ENCODE measurements at regions not wholly inside any gene's neighbourhood (a gene's known extent, or its start where the extent isn't known, plus 50 kb on each side); places are given as distances from the start of the nearest gene placed in this dataset.
A peak's percentile ranks its signal among the peaks of the same experiment; 100 is the strongest.

GRCh38 chr17:77433385-77434135, 292.8 kb downstream of the SEC14L1 start:
- peak; percentile 66 for ATAC-seq
- no peaks in the 10 kb centered on the region for H3K9me3 ChIP-seq (ENCODE audit: control insufficient read depth, low read length, poor library complexity, severe bottlenecking)
- no peaks in the 10 kb centered on the region for H3K36me3 Mint-ChIP-seq (ENCODE audit: low read depth)
- H3K27ac Mint-ChIP-seq: peak overlapping the region; percentile 99
- H3K4me1 Mint-ChIP-seq: peaks cover 71% of the 10 kb centered on the region
- H3K27me3 Mint-ChIP-seq: no peaks in the 10 kb centered on the region
- H3K4me3 Mint-ChIP-seq: peak overlapping the region; percentile 87
- no peak for DNase-seq

GRCh38 chr17:77434136-77435114, 293.7 kb downstream of the SEC14L1 start:
- peaks cover 69% of the 10 kb centered on the region for H3K4me1 Mint-ChIP-seq
- no peaks in the 10 kb centered on the region for H3K9me3 ChIP-seq (ENCODE audit: control insufficient read depth, low read length, poor library complexity, severe bottlenecking)
- H3K27ac Mint-ChIP-seq: peak overlapping the region; percentile 99
- ATAC-seq (no peak), DNase-seq (no peak)
- peak overlapping the region; percentile 87 for H3K4me3 Mint-ChIP-seq
- no peaks in the 10 kb centered on the region for H3K36me3 Mint-ChIP-seq (ENCODE audit: low read depth)
- H3K27me3 Mint-ChIP-seq: no peaks in the 10 kb centered on the region

- no peaks in the 10 kb centered on the region for H3K36me3 Mint-ChIP-seq (ENCODE audit: low read depth)
- H3K4me3 Mint-ChIP-seq: peak overlapping the region; percentile 87
- no peaks in the 10 kb centered on the region for H3K27me3 Mint-ChIP-seq
- peak in 1 of 3 donors; percentile 41 for DNase-seq
- H3K27ac Mint-ChIP-seq: peak overlapping the region; percentile 99
- no peaks in the 10 kb centered on the region for H3K9me3 ChIP-seq (ENCODE audit: control insufficient read depth, low read length, poor library complexity, severe bottlenecking)
- peak; percentile 70 for ATAC-seq
- H3K4me1 Mint-ChIP-seq: peaks cover 68% of the 10 kb centered on the region
Observed at GRCh38 chr17:77435272-77436057, 294.7 kb downstream of the SEC14L1 start.

DNA sequence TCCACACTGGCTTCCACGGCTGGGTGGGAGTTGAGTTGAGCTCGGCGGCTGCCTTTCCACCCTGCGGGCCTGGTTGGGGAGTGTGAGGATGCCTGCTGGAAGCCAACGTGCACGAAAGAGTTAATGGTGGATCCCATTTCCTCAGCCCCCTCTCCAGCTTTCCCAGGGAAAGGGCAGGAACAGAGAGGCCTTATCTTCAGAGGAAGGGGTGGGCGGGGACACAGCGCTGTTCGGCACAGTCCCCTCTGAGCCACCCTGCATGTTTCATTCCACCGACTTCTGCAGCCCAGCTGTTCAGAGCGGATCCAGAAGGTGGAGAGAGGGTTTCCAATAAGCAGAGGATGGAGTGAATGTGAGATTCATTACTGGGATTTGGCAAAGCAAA, 295.3 kb downstream of the SEC14L1 start:
- H3K4me1 Mint-ChIP-seq: peaks cover 69% of the 10 kb centered on the region
- H3K27ac Mint-ChIP-seq: peak overlapping the region; percentile 99
- no peaks in the 10 kb centered on the region for H3K9me3 ChIP-seq (ENCODE audit: control insufficient read depth, low read length, poor library complexity, severe bottlenecking)
- H3K36me3 Mint-ChIP-seq (ENCODE audit: low read depth): no peaks in the 10 kb centered on the region
- peak overlapping the region; percentile 87 for H3K4me3 Mint-ChIP-seq
- ATAC-seq (no peak), DNase-seq (no peak)
- no peaks in the 10 kb centered on the region for H3K27me3 Mint-ChIP-seq

DNA sequence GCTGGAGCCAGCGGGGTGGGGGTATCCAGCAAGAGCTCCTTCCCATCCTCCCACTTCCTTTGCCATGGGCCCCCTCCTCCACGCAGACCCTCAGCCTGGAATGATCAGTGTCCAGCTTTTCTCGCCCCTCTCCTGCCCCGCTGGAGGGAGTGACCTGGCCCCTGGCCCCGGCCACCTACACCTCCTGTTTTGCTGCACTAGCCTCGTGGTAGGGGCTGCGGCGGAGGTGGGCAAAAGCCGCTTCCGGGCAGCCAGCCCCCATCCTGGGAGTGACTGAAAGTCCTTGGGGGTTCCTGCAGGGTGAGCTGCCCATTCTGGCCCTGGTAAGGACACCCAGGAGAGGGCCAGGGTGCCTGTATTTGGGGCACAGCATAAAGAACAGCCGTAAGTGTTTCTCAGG, 295.7 kb downstream of the SEC14L1 start:
- Mint-ChIP-seq H3K27ac (peak overlapping the region; percentile 99), H3K4me1 (peaks cover 74% of the 10 kb centered on the region), H3K4me3 (peak overlapping the region; percentile 87), H3K27me3 (no peaks in the 10 kb centered on the region), H3K36me3 (ENCODE audit: low read depth) (no peaks in the 10 kb centered on the region)
- no peaks in the 10 kb centered on the region for H3K9me3 ChIP-seq (ENCODE audit: control insufficient read depth, low read length, poor library complexity, severe bottlenecking)
- no peak for ATAC-seq
- DNase-seq: no peak

GRCh38 chr17:77437017-77437416, 296.2 kb downstream of the SEC14L1 start:
- DNase-seq (no peak), ATAC-seq (no peak)
- H3K4me1 Mint-ChIP-seq: peaks cover 78% of the 10 kb centered on the region
- H3K4me3 Mint-ChIP-seq: peak overlapping the region; percentile 87
- no peaks in the 10 kb centered on the region for H3K27me3 Mint-ChIP-seq
- no peaks in the 10 kb centered on the region for H3K9me3 ChIP-seq (ENCODE audit: control insufficient read depth, low read length, poor library complexity, severe bottlenecking)
- H3K36me3 Mint-ChIP-seq (ENCODE audit: low read depth): no peaks in the 10 kb centered on the region
- H3K27ac Mint-ChIP-seq: peak overlapping the region; percentile 99

GRCh38 chr17:77437747-77438146, 297.0 kb downstream of the SEC14L1 start:
- Mint-ChIP-seq H3K4me3 (peak overlapping the region; percentile 87), H3K36me3 (ENCODE audit: low read depth) (no peaks in the 10 kb centered on the region), H3K27ac (peak overlapping the region; percentile 99), H3K27me3 (no peaks in the 10 kb centered on the region), H3K4me1 (peaks cover 78% of the 10 kb centered on the region)
- DNase-seq (no peak), ATAC-seq (no peak)
- H3K9me3 ChIP-seq (ENCODE audit: control insufficient read depth, low read length, poor library complexity, severe bottlenecking): no peaks in the 10 kb centered on the region

GRCh38 chr17:77438241-77439188, 297.7 kb downstream of the SEC14L1 start:
- Mint-ChIP-seq H3K36me3 (ENCODE audit: low read depth) (no peaks in the 10 kb centered on the region), H3K4me1 (peaks cover 79% of the 10 kb centered on the region), H3K27me3 (no peaks in the 10 kb centered on the region), H3K27ac (peak overlapping the region; percentile 99), H3K4me3 (peak overlapping the region; percentile 83)
- ATAC-seq (no peak), DNase-seq (no peak)
- H3K9me3 ChIP-seq (ENCODE audit: control insufficient read depth, low read length, poor library complexity, severe bottlenecking): no peaks in the 10 kb centered on the region

GRCh38 chr17:77439189-77440018, 298.6 kb downstream of the SEC14L1 start:
- H3K4me3 Mint-ChIP-seq: peak overlapping the region; percentile 83
- H3K27ac Mint-ChIP-seq: peak overlapping the region; percentile 99
- H3K36me3 Mint-ChIP-seq (ENCODE audit: low read depth): no peaks in the 10 kb centered on the region
- no peaks in the 10 kb centered on the region for H3K27me3 Mint-ChIP-seq
- H3K4me1 Mint-ChIP-seq: peaks cover 80% of the 10 kb centered on the region
- no peaks in the 10 kb centered on the region for H3K9me3 ChIP-seq (ENCODE audit: control insufficient read depth, low read length, poor library complexity, severe bottlenecking)
- ATAC-seq (no peak), DNase-seq (no peak)

GRCh38 chr17:77440560-77440981, 299.8 kb downstream of the SEC14L1 start:
- DNase-seq (no peak), ATAC-seq (no peak)
- Mint-ChIP-seq H3K27me3 (no peaks in the 10 kb centered on the region), H3K36me3 (ENCODE audit: low read depth) (no peaks in the 10 kb centered on the region), H3K27ac (peak overlapping the region; percentile 99), H3K4me3 (peak overlapping the region; percentile 86), H3K4me1 (peaks cover 80% of the 10 kb centered on the region)
- H3K9me3 ChIP-seq (ENCODE audit: control insufficient read depth, low read length, poor library complexity, severe bottlenecking): no peaks in the 10 kb centered on the region

GRCh38 chr17:77441130-77441920, 300.6 kb downstream of the SEC14L1 start:
- Mint-ChIP-seq H3K4me3 (peak overlapping the region; percentile 86), H3K4me1 (peaks cover 83% of the 10 kb centered on the region), H3K36me3 (ENCODE audit: low read depth) (no peaks in the 10 kb centered on the region), H3K27ac (peak overlapping the region; percentile 99), H3K27me3 (no peaks in the 10 kb centered on the region)
- H3K9me3 ChIP-seq (ENCODE audit: control insufficient read depth, low read length, poor library complexity, severe bottlenecking): no peaks in the 10 kb centered on the region
- peak; percentile 61 to 73 (median 62) for DNase-seq
- ATAC-seq: peak; percentile 65
